Mucosa of descending colon (tissue), 3 donors: ENCODE measurements at regions not wholly inside any gene's neighbourhood (a gene's known extent, or its start where the extent isn't known, plus 50 kb on each side); places are given as distances from the start of the nearest gene placed in this dataset.

ENCODE experiments used
- ATAC-seq: fragments of 200-7000 bp; cut with Tn5 transposase; one replicate; pipeline ENCODE4 v1.9.1; 2020; ENCODE audit warnings: mild to moderate bottlenecking, moderate library complexity
- DNase-seq, 3 donors: peaks; one replicate each; pipeline ENCODE4 v3.0.0-alpha.2; 2020
- H3K36me3 ChIP-seq: fragments of 200-600 bp; one replicate; pipeline ENCODE4 v1.8.0; 2021; ENCODE audit warnings: low read depth, mild to moderate bottlenecking
- H3K4me1 ChIP-seq: fragments of 200-600 bp; one replicate; pipeline ENCODE4 v1.8.0; 2021; ENCODE audit warnings: low read depth, mild to moderate bottlenecking
- H3K4me3 ChIP-seq: fragments of 200-600 bp; one replicate; pipeline ENCODE4 v1.8.0; 2021; ENCODE audit warnings: mild to moderate bottlenecking
- H3K9me3 ChIP-seq: fragments of 200-600 bp; one replicate; pipeline ENCODE4 v1.8.0; 2021; ENCODE audit warnings: mild to moderate bottlenecking
- intact Hi-C, 2 donors: fragments of 100-400 bp; cut with DNase I in 1 of 2; cut with micrococcal nuclease in 1 of 2; formaldehyde crosslinking; loops; one replicate each; pipeline versions ENCODE4 v1.11.0 to v1.11.1; 2022; cut with DNase I, micrococcal nuclease
- TF ChIP-seq, protein P1 (sequence below): fragments of 200-600 bp; IDR thresholded peaks from one replicate; pipeline ENCODE4 v1.8.0; 2022; ENCODE audit warnings: antibody characterized with exemption, mild to moderate bottlenecking
- donor health status: DM: no; HTN: no; CAD: no; lungs with moderate emphysema.
- donor health status: DM: no; HTN: no; CAD: no.
- donor health status: DM: no; HTN: yes; CAD: no.

DNA sequence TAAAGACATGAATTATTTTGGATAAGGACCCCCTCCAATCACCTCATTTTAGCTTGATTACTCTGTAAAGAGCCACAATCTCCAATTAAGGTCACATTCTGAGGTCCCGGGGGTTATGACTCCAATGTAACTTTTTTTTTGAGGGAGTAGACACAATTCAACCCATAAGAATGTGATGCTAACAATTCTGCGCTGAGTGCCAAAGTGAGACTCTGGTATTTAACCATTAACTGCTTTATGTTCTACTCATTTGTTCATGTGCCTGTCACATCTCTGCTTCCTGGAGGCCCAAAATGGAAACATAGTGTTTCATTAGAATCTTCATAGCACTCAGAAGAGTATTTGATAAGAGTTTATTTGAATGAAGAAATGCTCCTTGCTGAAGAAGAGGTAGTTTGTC, 234.8 kb downstream of the CPE start:
- H3K36me3 ChIP-seq, result no peaks in the 10 kb centered on the region
- TF ChIP-seq, protein P1, sequence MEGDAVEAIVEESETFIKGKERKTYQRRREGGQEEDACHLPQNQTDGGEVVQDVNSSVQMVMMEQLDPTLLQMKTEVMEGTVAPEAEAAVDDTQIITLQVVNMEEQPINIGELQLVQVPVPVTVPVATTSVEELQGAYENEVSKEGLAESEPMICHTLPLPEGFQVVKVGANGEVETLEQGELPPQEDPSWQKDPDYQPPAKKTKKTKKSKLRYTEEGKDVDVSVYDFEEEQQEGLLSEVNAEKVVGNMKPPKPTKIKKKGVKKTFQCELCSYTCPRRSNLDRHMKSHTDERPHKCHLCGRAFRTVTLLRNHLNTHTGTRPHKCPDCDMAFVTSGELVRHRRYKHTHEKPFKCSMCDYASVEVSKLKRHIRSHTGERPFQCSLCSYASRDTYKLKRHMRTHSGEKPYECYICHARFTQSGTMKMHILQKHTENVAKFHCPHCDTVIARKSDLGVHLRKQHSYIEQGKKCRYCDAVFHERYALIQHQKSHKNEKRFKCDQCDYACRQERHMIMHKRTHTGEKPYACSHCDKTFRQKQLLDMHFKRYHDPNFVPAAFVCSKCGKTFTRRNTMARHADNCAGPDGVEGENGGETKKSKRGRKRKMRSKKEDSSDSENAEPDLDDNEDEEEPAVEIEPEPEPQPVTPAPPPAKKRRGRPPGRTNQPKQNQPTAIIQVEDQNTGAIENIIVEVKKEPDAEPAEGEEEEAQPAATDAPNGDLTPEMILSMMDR, result no peak
- ATAC-seq, result no peak
- H3K4me3 ChIP-seq, result no peak overlapping the region
- intact Hi-C loops, result no loop called here
- DNase-seq, result no peak
- H3K4me1 ChIP-seq, result no peaks in the 10 kb centered on the region
- H3K9me3 ChIP-seq, result no peaks in the 10 kb centered on the region

DNA sequence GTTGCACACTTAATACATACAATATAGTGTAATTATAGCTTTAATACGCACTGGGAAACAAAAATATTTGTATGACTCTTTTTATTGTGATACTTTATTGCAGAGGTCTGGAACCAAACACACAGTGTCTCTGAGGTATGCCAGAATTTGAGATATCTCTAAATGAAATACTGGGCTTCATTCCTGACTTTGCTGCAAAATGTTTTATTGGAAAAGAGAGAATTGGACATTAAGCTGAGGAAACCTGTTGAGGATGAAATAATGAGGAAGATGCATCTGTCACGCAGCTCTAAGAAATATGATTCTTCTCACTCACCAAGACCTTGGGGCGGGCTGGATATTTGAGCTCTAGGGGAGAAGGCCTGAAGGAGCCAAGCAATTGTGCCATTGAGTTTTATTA, 242.1 kb downstream of the CPE start:
- TF ChIP-seq, protein P1, result no peak
- ATAC-seq (no peak), DNase-seq (no peak)
- Histone ChIP-seq H3K4me3 (no peak overlapping the region), H3K36me3 (no peaks in the 10 kb centered on the region), H3K4me1 (no peaks in the 10 kb centered on the region), H3K9me3 (peaks cover 4% of the 10 kb centered on the region)
- intact Hi-C loops, result no loop called here

DNA sequence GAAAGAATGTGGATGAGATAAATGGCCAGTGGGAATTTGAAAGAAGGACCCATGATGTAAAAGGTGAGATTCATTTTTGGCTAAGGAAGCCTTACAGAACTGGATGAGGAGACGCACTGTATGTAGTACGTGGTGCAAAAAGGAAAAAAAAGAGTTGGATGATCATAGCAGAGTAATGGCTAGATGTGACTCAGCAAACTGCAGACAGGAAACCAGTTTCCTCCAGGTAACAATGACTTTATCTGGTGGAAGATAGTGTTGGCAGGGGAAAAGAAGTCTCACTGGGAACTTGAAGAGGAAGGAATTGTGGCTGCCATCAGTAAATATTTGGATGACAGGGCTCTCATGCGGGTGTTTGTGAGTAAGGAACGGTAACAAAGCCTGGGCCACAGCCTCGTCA, 243.2 kb downstream of the CPE start:
- Histone ChIP-seq H3K36me3 (no peaks in the 10 kb centered on the region), H3K4me3 (no peak overlapping the region), H3K9me3 (peaks cover 4% of the 10 kb centered on the region), H3K4me1 (no peaks in the 10 kb centered on the region)
- intact Hi-C loops, result no loop called here
- no peak for DNase-seq
- TF ChIP-seq, protein P1, result no peak
- no peak for ATAC-seq

DNA sequence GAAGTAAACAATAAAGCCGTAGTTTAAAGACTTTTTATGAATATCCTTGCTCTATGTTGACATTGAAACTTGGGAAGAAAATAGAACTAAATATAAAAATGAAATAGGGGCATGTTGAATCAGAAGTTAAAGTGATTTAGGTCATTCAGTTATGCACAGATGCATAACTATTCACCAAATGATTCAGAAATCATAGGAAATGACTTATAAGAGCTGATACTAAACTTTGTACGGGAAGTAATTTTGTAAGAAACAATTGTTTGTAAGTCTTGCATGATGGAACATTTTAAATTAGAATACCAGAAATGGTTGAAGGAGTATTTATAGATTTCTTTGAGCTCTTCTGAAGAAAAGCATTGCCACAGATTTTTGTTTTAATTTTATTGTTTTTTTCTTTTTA, 246.5 kb downstream of the CPE start:
- no peak for DNase-seq
- H3K4me1 ChIP-seq, result no peaks in the 10 kb centered on the region
- H3K9me3 ChIP-seq, result no peaks in the 10 kb centered on the region
- TF ChIP-seq, protein P1, result no peak
- no peak overlapping the region for H3K4me3 ChIP-seq
- intact Hi-C loops, result no loop called here
- H3K36me3 ChIP-seq, result no peaks in the 10 kb centered on the region
- ATAC-seq, result no peak

DNA sequence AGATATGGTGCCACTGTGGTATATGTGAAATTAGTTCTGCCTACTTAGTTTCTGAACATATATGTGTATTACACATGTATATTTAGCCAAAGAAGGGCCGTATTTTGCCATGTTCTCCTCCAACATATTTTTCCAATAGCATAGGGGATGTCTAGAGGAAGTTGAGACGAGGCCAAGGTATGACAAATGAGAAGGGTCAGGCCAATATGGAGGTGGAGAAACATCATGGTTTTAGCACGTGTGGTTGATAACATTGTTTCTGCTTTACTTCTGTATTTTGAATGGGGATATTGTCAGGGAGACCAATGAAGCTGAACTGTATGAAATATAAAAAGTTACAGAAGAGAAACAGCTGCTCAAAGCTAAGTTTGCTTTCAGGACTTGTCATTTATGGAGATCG, 246.7 kb upstream of the TLL1 start:
- no peak overlapping the region for H3K4me3 ChIP-seq
- no peak for DNase-seq
- no peaks in the 10 kb centered on the region for H3K9me3 ChIP-seq
- no peak for ATAC-seq
- H3K4me1 ChIP-seq, result no peaks in the 10 kb centered on the region
- H3K36me3 ChIP-seq, result no peaks in the 10 kb centered on the region
- TF ChIP-seq, protein P1, result no peak
- intact Hi-C loops, result no loop called here

DNA sequence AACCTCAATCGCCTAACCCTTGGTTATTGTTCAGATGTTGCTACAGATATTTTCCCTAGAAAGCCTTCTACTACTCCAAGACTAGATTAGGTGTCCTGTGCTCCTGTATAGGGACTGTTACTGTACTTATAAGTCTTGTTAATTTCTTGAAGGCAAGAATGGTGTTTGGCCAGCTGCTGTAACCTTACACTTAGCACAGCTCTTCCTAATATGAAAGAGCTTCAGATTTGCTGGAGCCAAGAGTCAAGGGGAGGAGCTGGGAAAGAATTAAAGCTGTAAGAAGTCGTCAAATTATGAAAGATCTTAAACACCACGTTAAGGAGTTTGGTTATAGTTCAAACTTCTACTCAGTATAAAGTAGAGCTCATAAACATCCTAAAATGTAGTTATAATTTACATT, 245.9 kb upstream of the TLL1 start:
- intact Hi-C loops, result no loop called here
- TF ChIP-seq, protein P1, result no peak
- no peak for ATAC-seq
- H3K4me3 ChIP-seq, result no peak overlapping the region
- H3K9me3 ChIP-seq, result no peaks in the 10 kb centered on the region
- DNase-seq, result no peak
- no peaks in the 10 kb centered on the region for H3K4me1 ChIP-seq
- H3K36me3 ChIP-seq, result no peaks in the 10 kb centered on the region
